H9 (cell line): ENCODE measurements at regions not wholly inside any gene's neighbourhood (a gene's known extent, or its start where the extent isn't known, plus 50 kb on each side); places are given as distances from the start of the nearest gene placed in this dataset.

ENCODE experiments used
- DNase-seq: peaks from one replicate; pipeline ENCODE4 v3.0.0-alpha.2; 2017
- H2AFZ ChIP-seq: one replicate; pipeline ENCODE4 v1.6.1; 2013; ENCODE audit warnings: mild to moderate bottlenecking, low read length, control low read depth, moderate library complexity
- H2AK5ac ChIP-seq: 2 replicates; pipeline ENCODE4 v1.6.1; 2013; ENCODE audit warnings: low read length, control low read depth, mixed read lengths; ENCODE audit not compliant: insufficient read length
- H2BK120ac ChIP-seq: one replicate; pipeline ENCODE4 v1.6.1; 2013; ENCODE audit warnings: low read depth, mild to moderate bottlenecking, low read length, control low read depth, inconsistent platforms; ENCODE audit not compliant: poor library complexity, severe bottlenecking
- H2BK12ac ChIP-seq: 2 replicates; pipeline ENCODE4 v1.6.1; 2013; ENCODE audit warnings: low read length, control low read depth, mixed read lengths, low read depth; ENCODE audit not compliant: insufficient read length
- H2BK15ac ChIP-seq: 2 replicates; pipeline ENCODE4 v1.6.1; 2013; ENCODE audit warnings: low read depth, low read length, control low read depth
- H2BK20ac ChIP-seq: one replicate; pipeline ENCODE4 v1.6.1; 2013; ENCODE audit warnings: low read depth, mild to moderate bottlenecking, low read length, control low read depth, inconsistent platforms; ENCODE audit not compliant: poor library complexity, severe bottlenecking
- H2BK5ac ChIP-seq: 2 replicates; pipeline ENCODE4 v1.6.1; 2013; ENCODE audit warnings: low read length, control low read depth, mixed read lengths; ENCODE audit not compliant: insufficient read length
- H3K14ac ChIP-seq: 2 replicates; pipeline ENCODE4 v1.6.1; 2013; ENCODE audit warnings: low read length, control low read depth; ENCODE audit not compliant: insufficient read depth
- H3K18ac ChIP-seq: 2 replicates; pipeline ENCODE4 v1.6.1; 2013; ENCODE audit warnings: low read depth, mild to moderate bottlenecking, mixed read lengths, low read length, control low read depth; ENCODE audit not compliant: insufficient read length
- H3K23ac ChIP-seq: 2 replicates; pipeline ENCODE4 v1.6.1; 2013; ENCODE audit warnings: low read length, control low read depth, mixed read lengths, low read depth; ENCODE audit not compliant: insufficient read length
- H3K23me2 ChIP-seq: 2 replicates; pipeline ENCODE4 v1.6.1; 2013; ENCODE audit warnings: low read depth, mild to moderate bottlenecking, mixed read lengths, low read length, control low read depth; ENCODE audit not compliant: insufficient read length, poor library complexity, severe bottlenecking
- H3K27ac ChIP-seq: 2 replicates; pipeline ENCODE4 v1.5.1; 2013; ENCODE audit warnings: low read length, control low read depth, mixed read lengths, low read depth; ENCODE audit not compliant: insufficient read length
- H3K27me3 ChIP-seq: 2 replicates; pipeline ENCODE4 v1.6.1; 2013; ENCODE audit warnings: low read length, control low read depth, inconsistent platforms; ENCODE audit not compliant: insufficient read depth
- H3K4ac ChIP-seq: 2 replicates; pipeline ENCODE4 v1.6.1; 2013; ENCODE audit warnings: low read depth, mild to moderate bottlenecking, control low read depth, inconsistent platforms, low read length, moderate library complexity
- H3K4me1 ChIP-seq: 2 replicates; pipeline ENCODE4 v1.6.1; 2013; ENCODE audit warnings: low read length, control low read depth, inconsistent platforms; ENCODE audit not compliant: insufficient read depth
- H3K4me2 ChIP-seq: 2 replicates; pipeline ENCODE4 v1.6.1; 2013; ENCODE audit warnings: low read length, control low read depth, mixed read lengths; ENCODE audit not compliant: insufficient read length, insufficient read depth
- H3K56ac ChIP-seq: 2 replicates; pipeline ENCODE4 v1.6.1; 2013; ENCODE audit warnings: low read depth, mild to moderate bottlenecking, mixed read lengths, low read length, control low read depth; ENCODE audit not compliant: insufficient read length
- H3K79me1 ChIP-seq: 2 replicates; pipeline ENCODE4 v1.6.1; 2013; ENCODE audit warnings: low read depth, mild to moderate bottlenecking, moderate library complexity, low read length, control low read depth, inconsistent platforms; ENCODE audit not compliant: insufficient read depth, poor library complexity, severe bottlenecking
- H3K79me2 ChIP-seq: 2 replicates; pipeline ENCODE4 v1.6.1; 2013; ENCODE audit warnings: low read length, control low read depth, inconsistent platforms; ENCODE audit not compliant: insufficient read depth
- H3K9ac ChIP-seq: 2 replicates; pipeline ENCODE4 v1.6.1; 2013; ENCODE audit warnings: low read length, control low read depth, mixed read lengths; ENCODE audit not compliant: insufficient read length; ENCODE audit errors: extremely low read depth
- H3K9me3 ChIP-seq: one replicate; pipeline ENCODE4 v1.6.1; 2013; ENCODE audit warnings: low read depth, low read length, inconsistent platforms; ENCODE audit not compliant: control insufficient read depth
- H3T11ph ChIP-seq: one replicate; pipeline ENCODE4 v1.6.1; 2013; ENCODE audit warnings: mild to moderate bottlenecking, low read length, control low read depth, inconsistent platforms
- H4K20me1 ChIP-seq: one replicate; pipeline ENCODE4 v1.6.1; 2013; ENCODE audit not compliant: control insufficient read depth, insufficient read length, insufficient read depth
- H4K5ac ChIP-seq: 2 replicates; pipeline ENCODE4 v1.6.1; 2013; ENCODE audit warnings: low read depth, mild to moderate bottlenecking, mixed read lengths, low read length, control low read depth; ENCODE audit not compliant: insufficient read length
- H4K8ac ChIP-seq: replicated peaks from 2 replicates; pipeline ENCODE4 v1.6.1; 2013; ENCODE audit warnings: low read length, control low read depth, mixed read lengths, low read depth; ENCODE audit not compliant: insufficient read length
- H4K91ac ChIP-seq: 2 replicates; pipeline ENCODE4 v1.6.1; 2013; ENCODE audit warnings: low read depth, mild to moderate bottlenecking, moderate library complexity, mixed read lengths, low read length, control low read depth; ENCODE audit not compliant: insufficient read length
- H3K27ac Mint-ChIP-seq, 3 experiments: 2 replicates in 2 of 3; 3 replicates in 1 of 3; pipeline ENCODE4 v1.8.0; 2020 to 2021; ENCODE audit warnings: mixed read lengths in 3 of 3, mild to moderate bottlenecking in 1 of 3, moderate library complexity in 1 of 3
- H3K27me3 Mint-ChIP-seq: 2 replicates; pipeline ENCODE4 v1.8.0; 2021; ENCODE audit warnings: low read depth, mild to moderate bottlenecking, moderate library complexity, mixed read lengths
- H3K36me3 Mint-ChIP-seq, 3 experiments: 2 replicates in 2 of 3; 3 replicates in 1 of 3; pipeline ENCODE4 v1.8.0; 2020 to 2021; ENCODE audit warnings: low read depth in 3 of 3, mixed read lengths in 3 of 3; ENCODE audit not compliant: insufficient read depth in 1 of 3
- H3K4me1 Mint-ChIP-seq, 2 experiments: 2 replicates each; pipeline ENCODE4 v1.8.0; 2020; ENCODE audit warnings: mixed read lengths in 2 of 2
- H3K4me3 Mint-ChIP-seq, 2 experiments: 2 replicates in 1 of 2; 3 replicates in 1 of 2; pipeline ENCODE4 v1.8.0; 2020 to 2021; ENCODE audit warnings: mild to moderate bottlenecking in 2 of 2, mixed read lengths in 2 of 2, moderate library complexity in 1 of 2
- H3K9me3 Mint-ChIP-seq, 2 experiments: 2 replicates in 1 of 2; 3 replicates in 1 of 2; pipeline ENCODE4 v1.8.0; 2020; ENCODE audit warnings: mild to moderate bottlenecking in 2 of 2, mixed read lengths in 2 of 2, moderate library complexity in 1 of 2
- TF ChIP-seq, protein P1 (sequence below): fragments of 200-600 bp; sonication (generic); conservative IDR thresholded peaks from 3 replicates; pipeline ENCODE4 v1.8.0; 2021; ENCODE audit warnings: antibody characterized with exemption, mild to moderate bottlenecking

DNA sequence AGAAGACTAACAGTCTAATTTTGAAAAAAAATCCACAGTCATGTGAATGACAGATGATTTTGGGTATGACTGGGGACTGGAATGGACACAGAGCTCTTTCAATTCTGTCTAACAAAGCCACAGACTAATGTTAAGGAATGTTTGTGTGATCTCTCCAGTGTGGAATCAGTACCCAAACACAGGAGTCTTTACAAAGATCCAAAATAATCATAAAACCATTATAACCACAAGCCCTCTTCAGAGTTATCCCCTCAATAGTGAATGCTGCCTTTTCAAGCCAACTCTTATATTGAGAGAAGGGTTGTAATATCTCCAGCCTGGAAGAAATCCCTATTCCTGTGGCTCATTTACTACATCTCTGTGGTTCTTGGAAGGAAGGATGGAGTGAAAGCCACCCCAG lies 552.0 kb upstream of the CLINT1 start:
- H4K8ac ChIP-seq: no peak overlapping the region
- H3K9ac ChIP-seq: no peak overlapping the region
- Mint-ChIP-seq H3K9me3 (no peaks in the 10 kb centered on the region), H3K27me3 (no peaks in the 10 kb centered on the region), H3K4me3 (no peak overlapping the region), H3K4me1 (no peaks in the 10 kb centered on the region), H3K36me3 (no peaks in the 10 kb centered on the region), H3K27ac (no peak overlapping the region)
- H3K23me2 ChIP-seq: no peaks in the 10 kb centered on the region
- no peaks in the 10 kb centered on the region for H3K4me1 ChIP-seq
- no peak overlapping the region for H2BK5ac ChIP-seq
- no peak overlapping the region for H3K4me2 ChIP-seq
- H4K5ac ChIP-seq: no peak overlapping the region
- no peak overlapping the region for H3K27ac ChIP-seq
- TF ChIP-seq, protein P1, sequence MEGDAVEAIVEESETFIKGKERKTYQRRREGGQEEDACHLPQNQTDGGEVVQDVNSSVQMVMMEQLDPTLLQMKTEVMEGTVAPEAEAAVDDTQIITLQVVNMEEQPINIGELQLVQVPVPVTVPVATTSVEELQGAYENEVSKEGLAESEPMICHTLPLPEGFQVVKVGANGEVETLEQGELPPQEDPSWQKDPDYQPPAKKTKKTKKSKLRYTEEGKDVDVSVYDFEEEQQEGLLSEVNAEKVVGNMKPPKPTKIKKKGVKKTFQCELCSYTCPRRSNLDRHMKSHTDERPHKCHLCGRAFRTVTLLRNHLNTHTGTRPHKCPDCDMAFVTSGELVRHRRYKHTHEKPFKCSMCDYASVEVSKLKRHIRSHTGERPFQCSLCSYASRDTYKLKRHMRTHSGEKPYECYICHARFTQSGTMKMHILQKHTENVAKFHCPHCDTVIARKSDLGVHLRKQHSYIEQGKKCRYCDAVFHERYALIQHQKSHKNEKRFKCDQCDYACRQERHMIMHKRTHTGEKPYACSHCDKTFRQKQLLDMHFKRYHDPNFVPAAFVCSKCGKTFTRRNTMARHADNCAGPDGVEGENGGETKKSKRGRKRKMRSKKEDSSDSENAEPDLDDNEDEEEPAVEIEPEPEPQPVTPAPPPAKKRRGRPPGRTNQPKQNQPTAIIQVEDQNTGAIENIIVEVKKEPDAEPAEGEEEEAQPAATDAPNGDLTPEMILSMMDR: no peak
- H3K79me1 ChIP-seq: no peaks in the 10 kb centered on the region
- no peak overlapping the region for H2AFZ ChIP-seq
- no peaks in the 10 kb centered on the region for H3K27me3 ChIP-seq
- no peaks in the 10 kb centered on the region for H4K20me1 ChIP-seq
- no peak overlapping the region for H2BK120ac ChIP-seq
- H3K18ac ChIP-seq: no peak overlapping the region
- H3K4ac ChIP-seq: no peak overlapping the region
- H2BK20ac ChIP-seq: no peak overlapping the region
- no peak overlapping the region for H2BK15ac ChIP-seq
- no peaks in the 10 kb centered on the region for H3K9me3 ChIP-seq
- no peak overlapping the region for H3K23ac ChIP-seq
- no peak overlapping the region for H2BK12ac ChIP-seq
- H3K79me2 ChIP-seq: no peaks in the 10 kb centered on the region
- H3K56ac ChIP-seq: no peak overlapping the region
- no peak overlapping the region for H3K14ac ChIP-seq
- no peak overlapping the region for H2AK5ac ChIP-seq
- no peak overlapping the region for H3T11ph ChIP-seq
- no peak overlapping the region for H4K91ac ChIP-seq
- DNase-seq: no peak
